GM21360 (cell line): ENCODE measurements at regions not wholly inside any gene's neighbourhood (a gene's known extent, or its start where the extent isn't known, plus 50 kb on each side); places are given as distances from the start of the nearest gene placed in this dataset.

Experiments used
- ATAC-seq: cut with Tn5 transposase; IDR thresholded peaks from one replicate; pipeline ENCODE4 v1.9.1; 2021; ENCODE audit warnings: mild to moderate bottlenecking, moderate library complexity; ENCODE audit not compliant: unreplicated experiment

DNA sequence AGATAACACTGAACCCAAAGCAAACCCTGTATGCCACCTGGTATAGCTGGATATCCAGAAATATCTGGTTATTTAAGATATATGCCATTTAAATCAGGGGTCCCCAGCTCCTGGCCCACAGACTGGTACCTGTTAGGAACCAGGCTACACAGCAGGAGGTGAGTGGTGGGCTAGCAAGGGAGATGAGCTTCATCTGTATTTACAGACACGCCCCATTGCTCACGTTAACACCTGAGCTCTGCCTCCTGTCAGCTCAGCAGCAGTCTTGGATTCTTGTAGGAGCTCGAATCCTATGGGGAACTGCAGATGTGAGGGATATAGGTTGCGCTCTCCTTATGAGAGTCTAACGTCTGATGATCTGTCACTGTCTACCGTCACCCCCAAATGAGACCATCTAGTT is 646.6 kb downstream of the TLE4 start:
- ATAC-seq, result no peak

DNA sequence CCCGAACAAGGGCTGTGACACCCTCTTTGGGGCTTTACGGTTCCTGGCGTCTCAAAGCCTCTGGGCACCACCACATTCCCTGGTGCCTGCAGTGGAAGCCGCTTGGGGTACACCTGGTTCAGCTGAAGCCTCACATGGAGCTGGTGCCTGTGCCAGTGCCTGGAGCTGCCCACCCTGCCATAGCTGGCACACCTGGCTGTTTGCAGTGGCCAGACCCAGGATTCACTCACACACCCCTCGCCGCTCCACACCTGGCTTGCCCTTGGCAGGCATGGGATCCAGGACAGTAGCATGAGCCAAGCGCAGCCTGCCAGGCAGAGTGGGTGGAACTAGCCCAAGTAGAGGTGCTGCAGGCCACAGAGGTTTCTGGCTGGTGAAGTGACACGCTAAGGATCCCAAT is 641.8 kb downstream of the TLE4 start:
- no peak for ATAC-seq

DNA sequence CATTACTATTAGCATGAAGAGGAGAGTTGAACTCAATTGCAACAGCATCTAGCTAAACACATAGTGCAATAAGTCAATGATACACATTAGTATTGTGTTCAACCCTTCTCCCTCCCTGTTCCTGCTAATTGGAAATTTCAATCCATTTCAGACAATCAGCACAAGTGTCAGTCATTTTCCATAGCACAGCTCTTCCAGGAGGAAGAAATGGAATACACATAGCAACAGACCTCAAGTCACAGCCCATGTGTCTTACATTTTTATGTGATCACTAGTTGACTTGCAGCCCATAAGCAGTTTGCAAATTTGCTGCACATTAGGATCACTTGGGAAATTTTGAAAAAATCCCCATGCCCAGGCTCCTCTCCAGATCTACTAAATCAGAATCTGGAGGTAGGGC is 636.9 kb downstream of the TLE4 start:
- ATAC-seq, result no peak

DNA sequence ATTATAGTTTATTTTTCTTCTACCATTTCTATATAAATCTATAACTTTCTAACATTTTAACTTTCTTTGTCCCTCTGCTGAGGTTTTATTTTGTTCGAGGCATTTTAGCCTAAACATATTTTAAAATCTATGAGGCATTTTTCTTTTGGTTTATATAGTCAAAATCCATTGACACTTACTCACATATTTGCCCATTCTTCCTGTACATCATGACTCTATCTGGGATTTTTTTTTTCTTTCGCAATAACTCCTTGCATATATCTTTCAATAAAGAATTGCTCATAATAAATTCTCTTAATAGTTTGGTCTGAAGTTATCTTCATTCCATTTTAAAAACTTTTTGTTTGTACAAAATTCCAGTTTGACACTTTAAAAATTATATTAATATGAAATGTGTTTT is 632.3 kb downstream of the TLE4 start:
- no peak for ATAC-seq

DNA sequence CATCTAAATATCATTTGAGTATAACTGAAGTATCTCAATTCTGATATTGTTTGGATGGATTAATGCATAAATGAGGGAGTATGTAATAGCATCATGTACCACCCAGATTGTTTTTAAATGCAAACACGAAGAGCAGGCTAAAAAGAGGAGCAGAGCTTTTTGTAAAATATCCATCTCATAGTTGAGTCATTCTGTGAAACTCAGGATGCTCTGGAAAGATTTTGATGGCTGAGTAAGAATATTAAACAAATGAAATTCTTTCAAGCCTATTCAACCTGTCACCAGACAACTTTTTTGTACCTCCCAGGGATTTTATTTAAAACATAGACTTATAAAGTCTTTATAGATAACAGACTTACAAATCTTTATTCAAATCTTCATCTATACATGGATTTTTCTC is 625.9 kb downstream of the TLE4 start:
- ATAC-seq, result no peak

DNA sequence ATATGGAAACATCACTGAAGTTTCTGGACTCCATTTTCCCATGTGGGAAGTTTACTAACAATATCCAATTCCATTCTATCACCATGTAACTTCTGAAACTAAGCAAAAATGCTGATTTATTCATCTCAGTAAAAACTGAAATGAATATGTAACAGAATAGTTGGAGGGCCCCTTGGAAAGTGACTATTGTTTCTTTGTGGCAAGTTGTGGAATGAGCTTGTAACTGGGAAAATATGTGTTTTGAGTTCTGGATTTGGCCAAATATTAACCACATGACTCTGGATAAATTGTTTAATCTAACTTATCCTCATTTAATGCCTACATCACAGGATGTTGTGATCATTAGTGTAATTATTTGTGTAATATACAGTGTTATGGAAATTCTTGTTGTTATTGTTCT is 619.3 kb downstream of the TLE4 start:
- ATAC-seq, result no peak

DNA sequence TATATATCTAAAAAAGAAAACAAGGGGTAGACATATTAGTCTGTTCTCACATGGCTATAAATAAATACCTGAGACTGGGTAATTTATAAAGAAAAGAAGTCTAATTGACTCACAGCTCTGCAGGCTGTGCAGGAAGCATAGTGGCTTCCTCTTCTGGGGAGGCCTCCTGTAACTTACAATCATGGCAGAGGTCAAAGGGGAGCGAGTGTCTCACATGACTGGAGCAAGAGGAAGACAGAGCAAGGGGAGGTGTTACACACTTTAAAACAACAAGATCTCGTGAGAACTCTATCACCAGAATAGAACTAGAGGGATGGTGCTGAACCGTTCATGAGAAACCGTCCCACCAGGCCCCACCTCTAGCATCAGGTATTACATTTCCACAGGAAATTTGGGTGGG is 616.8 kb downstream of the TLE4 start:
- no peak for ATAC-seq

DNA sequence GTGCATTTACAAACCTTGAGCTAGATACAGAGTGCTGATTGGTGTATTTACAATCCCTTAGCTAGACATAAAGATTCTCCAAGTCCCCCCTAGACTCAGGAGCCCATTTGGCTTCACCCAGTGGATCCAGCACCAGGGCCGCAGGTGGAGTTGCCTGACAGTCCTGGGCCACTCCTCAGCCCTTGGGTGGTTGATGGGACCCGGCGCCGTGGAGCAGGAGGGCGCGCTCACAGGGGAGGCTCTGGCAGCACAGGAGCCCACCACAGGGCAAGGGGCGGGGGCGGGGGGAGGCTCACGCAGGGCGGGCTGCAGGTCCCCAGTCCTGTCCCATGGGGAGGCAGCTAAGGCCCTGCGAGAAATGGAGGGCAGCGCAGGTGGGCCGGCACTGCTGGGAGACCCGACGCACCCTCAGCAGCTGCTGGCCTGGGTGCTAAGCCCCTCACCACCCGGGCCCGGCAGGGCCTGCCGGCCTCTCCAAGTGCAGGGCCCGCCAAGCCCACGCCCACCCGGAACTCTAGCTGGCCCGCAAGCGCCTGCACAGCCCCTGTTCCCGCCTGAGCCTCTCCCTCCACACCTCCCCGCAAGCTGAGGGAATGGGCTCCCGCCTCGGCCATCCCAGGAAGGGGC is 613.5 kb downstream of the TLE4 start:
- no peak for ATAC-seq

DNA sequence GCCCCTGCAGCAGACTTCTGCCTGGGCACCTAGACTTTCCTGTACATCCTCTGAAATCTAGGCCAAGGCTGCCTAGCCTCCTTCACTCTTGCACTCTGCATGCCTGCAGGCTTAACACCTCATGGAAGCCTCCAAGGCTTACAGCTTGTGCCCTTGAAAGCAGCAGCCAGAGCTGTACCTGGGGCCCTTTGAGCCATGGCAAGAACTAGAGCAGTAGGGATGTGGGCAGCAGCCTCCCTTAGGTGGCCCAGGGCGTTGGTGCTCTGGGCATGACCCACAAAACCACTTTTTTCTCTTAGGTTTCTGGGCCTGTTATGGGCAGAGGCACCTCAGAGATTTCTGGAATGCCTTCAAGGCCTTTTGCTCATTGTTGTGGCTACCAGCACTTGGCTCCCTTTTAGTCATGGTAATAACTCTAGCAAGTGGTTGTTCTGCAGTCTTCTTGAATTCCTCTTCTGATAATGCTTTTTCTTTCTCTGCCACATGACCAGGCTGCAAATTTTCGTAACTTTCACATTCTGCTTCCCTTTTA is 606.2 kb downstream of the TLE4 start:
- no peak for ATAC-seq

DNA sequence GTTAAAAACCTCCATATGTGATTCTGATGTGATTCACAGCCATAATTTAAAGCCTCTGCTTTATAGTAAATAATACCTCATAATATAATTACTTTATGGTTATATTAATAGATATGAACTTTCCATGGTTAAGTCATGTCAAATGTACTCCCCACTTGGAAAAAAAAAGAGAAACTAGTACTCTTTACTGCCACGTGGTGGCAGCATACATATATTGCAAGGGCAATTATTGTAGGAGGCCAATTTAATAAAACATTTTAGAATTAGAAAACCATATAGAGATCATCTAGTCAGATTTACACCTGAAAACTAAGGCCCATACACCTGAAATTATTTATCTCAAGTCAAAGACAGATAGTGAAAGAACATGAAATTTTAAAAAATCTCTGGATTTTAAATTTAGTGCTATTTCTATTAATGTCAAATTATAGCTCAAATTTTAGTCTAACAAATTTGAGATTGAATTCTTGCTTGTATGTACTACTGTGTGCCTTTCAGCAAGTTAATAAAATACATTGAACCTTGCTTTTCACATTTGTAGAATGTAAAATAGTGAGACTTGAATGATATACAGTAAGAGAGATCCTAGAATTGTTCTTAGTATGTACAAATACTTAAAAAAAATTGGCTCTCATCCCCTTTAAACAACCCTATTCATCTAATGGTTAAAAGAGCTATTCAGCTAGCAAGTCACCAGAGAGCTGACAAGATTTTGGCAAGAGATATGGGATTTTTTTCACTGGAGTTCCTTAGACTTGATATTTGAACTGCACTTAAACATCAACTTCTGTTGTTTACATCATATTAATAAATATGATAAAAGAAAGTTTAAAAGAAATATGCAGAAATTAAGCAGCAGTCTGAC is 603.8 kb downstream of the TLE4 start:
- no peak for ATAC-seq

DNA sequence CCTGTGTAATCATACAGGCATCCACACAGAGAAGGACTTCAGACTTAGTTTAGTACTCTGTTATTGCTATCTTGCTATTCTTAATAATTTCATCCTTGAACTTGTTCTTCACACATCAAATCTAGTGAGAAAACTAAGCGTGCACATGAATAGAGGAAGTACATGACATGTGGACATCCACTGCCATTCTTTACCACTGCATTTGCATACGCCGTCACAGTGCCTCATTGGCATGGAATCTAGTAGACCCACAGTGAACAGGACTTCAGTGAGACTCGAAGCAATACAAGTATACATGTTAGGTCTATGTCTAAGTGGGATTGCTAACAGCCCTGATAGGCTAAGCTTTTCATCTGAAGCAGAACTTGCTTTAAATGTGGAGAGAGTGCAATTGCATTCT is 592.1 kb downstream of the TLE4 start:
- ATAC-seq, result peak; percentile 90

DNA sequence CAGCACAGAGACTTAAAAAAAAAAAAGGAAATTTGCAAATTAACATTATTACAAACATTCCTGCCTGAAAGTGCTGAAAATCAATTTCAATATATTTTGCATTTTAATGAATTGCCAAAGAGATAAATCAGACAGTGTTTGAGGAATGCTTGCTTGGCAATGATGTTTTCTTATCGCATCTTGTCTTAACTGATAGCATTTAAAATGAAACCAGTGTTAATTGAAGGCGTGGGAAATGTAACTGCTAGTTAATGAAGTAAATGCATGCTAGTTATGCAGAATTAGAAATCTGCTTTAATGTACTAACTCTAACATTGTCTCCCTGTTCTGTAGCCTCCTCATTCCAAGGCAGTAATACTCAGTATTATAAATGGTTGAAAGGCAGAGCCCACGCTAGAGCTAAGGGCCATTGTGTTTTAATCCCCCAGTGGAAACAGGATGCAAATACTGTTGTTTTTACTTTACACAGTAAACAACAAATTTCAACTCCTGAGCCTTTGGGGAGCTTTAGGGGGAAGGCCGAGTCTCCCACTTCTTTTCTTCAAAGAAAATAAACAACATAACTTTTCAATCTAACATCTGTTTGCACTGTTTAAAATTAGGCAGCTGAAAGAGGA is 586.9 kb downstream of the TLE4 start:
- ATAC-seq, result no peak

DNA sequence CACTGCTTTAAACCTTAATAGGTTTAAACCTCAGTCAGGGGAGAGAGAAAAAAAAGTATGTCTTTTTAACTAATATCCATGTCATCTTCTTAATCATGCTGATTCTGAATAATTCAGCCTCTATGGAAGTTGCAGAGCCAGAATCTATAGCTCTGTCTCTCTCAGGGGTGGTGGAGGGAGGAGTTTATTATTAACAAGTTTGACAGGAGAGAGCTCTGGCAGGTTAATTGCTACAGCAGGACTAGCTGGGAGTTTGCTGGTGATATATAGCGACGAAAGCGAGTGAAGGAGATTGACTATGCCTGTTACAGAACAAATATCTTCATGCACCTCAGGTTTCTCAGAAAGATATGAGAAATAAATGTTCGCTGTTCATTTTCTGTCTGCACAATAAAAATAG is 586.4 kb downstream of the TLE4 start:
- no peak for ATAC-seq

DNA sequence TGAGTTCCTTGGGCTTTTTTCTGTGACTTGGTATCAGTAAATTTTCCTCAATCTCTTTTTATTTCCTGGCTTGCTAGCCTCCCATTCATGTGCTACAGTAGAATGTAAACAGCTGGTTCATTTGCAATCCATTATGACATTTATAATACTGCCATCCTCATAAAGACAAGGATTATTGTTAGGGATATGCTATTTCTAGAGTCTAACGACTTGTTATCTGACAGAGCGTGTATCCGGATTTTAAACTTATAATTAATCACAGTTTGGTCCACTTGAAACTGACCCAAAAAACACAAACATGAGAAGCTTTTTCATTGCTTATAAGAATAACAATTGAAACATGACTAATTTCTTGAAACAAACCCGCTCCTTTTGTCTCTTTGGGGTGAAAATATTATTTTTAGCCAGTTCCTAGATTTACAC is 585.8 kb downstream of the TLE4 start:
- ATAC-seq, result no peak

DNA sequence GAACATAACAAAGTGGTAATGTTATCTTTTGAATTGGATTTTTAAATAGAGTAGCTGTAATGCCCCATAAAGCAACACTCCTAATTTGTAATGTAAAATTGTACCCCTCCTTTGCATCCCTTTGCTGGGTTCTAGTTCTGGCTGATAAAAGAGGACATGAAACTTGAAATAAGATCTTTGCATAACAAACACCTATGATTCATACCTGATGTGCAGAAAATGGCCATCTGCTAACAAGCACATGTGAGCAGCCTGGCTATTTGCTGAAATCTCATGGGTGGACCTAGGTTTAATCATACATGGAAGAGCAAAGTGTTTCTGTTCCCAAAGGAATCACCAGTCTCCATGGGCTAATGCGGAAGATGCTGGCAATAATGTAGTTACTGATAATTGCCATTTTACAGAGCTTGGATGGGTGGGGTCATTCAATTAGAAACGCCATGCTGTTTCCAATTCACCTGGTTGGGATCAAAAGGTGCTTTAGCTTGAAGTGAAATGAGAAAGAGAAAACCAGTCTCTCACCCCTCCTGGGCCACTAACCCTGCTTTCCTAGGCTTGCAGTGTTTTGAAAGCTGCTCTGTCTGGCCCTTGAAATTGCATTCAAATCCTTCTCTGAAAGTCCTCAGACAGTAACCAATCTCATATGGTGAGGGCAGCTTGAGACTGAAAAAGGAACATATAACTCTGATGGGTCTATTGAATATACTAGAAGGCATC is 585.1 kb downstream of the TLE4 start:
- ATAC-seq, result peak; percentile 79

DNA sequence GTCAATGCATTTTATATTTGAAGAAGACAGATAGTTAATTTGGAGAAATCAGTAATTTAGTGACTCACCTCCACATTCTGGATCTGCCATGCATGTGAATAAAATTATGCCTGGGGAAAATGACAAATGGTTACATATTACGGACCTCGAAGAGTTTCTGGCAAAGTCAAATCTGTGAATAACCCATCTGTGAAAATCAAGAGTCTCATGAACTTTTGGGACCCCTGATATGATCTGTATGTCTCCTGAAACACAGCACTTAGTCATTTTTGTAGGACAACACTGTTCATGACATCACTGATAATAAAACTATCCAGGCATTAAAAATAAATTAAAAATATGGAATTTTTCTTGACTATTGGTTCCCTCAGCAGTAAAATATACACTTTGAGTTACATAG is 584.5 kb downstream of the TLE4 start:
- no peak for ATAC-seq

DNA sequence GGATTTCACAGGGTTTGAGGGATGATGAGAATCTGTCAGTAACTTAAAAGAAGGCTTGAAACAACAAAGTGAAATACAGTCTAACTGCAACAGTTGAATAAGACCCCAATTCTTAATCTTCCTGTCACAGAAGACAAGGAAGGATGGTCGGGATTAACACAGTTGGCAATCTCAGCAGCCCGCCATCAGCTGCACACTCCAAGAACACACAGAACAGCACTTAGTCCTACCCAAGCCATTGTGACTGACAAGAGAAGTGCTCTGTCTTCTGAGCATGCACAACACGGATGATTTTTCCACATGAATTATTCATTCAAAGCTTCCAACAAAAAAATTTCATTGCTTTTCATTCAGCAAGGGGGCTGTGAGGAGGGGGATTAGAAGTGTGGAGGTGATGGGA is 576.1 kb downstream of the TLE4 start:
- ATAC-seq, result no peak

DNA sequence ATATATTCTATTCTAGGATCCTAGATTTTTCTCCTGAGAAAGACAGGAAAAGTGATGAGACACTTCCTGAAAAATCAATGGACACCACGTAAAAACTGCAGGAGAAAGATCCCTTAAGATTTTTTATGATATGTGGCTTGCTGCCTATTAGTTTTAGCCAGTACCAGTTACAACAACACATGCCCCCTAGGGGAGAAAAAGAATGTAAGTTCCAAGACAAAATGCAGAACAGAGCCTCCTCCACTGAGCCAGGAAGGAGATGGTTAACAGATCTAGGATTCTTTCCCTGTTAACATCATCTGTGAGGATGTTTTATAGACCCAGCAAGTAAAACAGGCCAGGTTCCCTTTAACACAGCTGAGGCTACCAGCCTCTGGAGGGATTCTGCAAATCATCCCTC is 574.7 kb downstream of the TLE4 start:
- no peak for ATAC-seq

DNA sequence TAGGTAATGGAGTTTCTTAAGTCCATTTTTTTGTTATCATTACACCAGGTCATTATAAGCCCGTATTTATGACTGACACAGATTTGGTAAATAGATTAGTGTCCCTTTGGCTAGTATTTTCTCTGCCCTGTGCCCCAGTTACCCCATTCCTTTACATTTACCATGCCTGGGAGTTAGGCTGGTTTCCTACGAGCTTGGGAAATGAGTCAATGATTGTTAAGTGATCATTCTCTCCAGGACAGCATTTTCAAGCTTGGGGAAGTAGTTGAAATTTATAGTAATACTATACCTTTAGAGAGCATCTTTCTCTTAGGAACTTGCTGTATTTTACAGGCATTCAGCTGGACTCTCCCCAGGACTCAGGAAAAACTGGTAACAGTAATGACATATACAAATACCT is 573.1 kb downstream of the TLE4 start:
- no peak for ATAC-seq

DNA sequence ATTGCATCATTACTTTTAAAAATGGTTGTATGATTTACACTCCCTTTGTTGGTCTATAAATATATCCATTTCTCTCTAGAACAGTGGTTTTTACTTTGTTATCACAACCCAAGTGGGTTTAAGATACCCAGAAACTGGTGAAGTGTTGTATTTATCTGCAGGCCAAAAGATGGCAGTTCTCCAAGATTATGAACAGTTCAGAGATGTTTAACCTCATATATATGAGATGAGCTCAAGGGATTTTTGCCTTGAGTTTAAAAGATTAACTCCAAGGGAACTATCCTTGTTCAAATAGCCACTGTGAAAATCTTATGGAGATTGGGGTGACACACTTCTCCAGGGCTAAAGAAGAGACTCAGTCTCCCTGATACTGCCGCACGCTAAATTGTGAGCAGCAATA is 572.6 kb downstream of the TLE4 start:
- ATAC-seq, result no peak

DNA sequence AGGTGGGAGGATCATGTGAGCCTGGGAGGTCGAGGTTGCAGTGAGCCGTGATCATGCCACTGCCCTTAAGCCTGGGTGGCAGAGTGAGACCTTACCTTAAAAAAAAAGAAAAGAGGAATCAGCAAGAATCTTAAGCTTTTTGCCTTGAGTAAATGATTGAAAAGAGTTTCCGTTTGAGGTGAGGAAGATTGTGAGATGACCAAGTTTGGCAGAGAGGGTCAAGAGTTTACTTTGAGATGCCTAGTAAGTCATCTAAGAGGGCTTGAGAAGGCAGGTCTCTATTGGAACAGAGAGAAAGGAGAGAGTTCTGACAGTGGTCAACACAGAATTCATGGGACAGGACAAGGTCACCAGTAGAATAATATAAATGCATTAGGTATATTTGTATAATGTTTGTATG is 572.1 kb downstream of the TLE4 start:
- no peak for ATAC-seq
